ENCODE measurements at regions not wholly inside any gene's neighbourhood (a gene's known extent, or its start where the extent isn't known, plus 50 kb on each side); places are given as distances from the start of the nearest gene placed in this dataset.
A peak's percentile ranks its signal among the peaks of the same experiment; 100 is the strongest.

DNA sequence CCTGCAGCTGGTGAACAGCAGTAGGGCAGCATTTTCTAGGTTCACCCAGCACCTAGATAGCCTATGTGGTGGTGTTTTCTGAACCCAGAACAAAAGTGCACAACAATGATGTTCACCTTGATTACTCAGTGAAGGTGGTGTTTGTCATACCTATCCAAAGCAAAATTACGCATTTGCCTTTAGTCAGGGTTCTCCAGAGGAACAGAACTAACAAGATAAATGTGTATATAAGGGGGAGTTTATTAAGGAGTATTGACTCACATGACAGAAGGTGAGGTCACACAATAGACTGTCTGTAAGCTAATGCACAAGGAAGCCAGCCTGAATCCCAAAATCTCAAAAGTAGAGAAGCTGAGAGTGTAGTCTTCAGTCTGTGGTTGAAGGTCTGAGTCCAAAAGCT lies 85.9 kb upstream of the NLGN4Y start:
- Histone ChIP-seq H3K14ac (ENCODE audit: insufficient read length) (no peak overlapping the region), H2AK5ac (ENCODE audit: low read depth, low read length) (no peak overlapping the region), H3K9ac (replicated peaks in 1 of 4; ENCODE audit: extremely low read depth in 1 of 4, low read depth in 3 of 4, low read length in 3 of 4) (no peak overlapping the region), H3K79me2 (ENCODE audit: control insufficient read depth in 1 of 2, insufficient read depth in 2 of 2, low read length in 2 of 2) (no peaks in the 10 kb centered on the region), H3K27ac (ENCODE audit: low read depth, low read length) (no peak overlapping the region), H3K23ac (ENCODE audit: insufficient read length) (no peak overlapping the region), H3K4me2 (ENCODE audit: insufficient read depth in 1 of 2, low read depth in 2 of 2, low read length in 2 of 2) (no peak overlapping the region), H3K56ac (replicated peaks; ENCODE audit: insufficient read length, low read depth, low read length) (no peak overlapping the region), H4K20me1 (replicated peaks in 1 of 2; ENCODE audit: control insufficient read depth in 1 of 2, insufficient read depth in 2 of 2, low read length in 2 of 2) (no peaks in the 10 kb centered on the region), H2BK15ac (ENCODE audit: low read length) (no peak overlapping the region), H3K4me3 (ENCODE audit: extremely low read depth in 1 of 4, insufficient read depth in 2 of 4, low read depth in 3 of 4, low read length in 4 of 4) (no peak overlapping the region), H2BK20ac (ENCODE audit: low read length) (no peak overlapping the region), H4K5ac (ENCODE audit: insufficient read length, low read depth, low read length) (no peak overlapping the region), H3K18ac (ENCODE audit: extremely low read depth, low read length) (no peak overlapping the region), H3K4me1 (replicated peaks in 1 of 4; ENCODE audit: control insufficient read depth in 3 of 4, insufficient read depth in 4 of 4, low read length in 3 of 4) (no peaks in the 10 kb centered on the region), H2BK12ac (ENCODE audit: low read depth, low read length) (0 out of 2 replicates have a peak overlapping the region, but pooled peaks have one; percentile 9), H2BK120ac (replicated peaks; ENCODE audit: low read depth, low read length) (peak overlapping the region; percentile 22), H3K4ac (replicated peaks; ENCODE audit: insufficient read length, low read depth, low read length) (no peak overlapping the region), H4K91ac (replicated peaks; ENCODE audit: insufficient read length, low read length) (no peak overlapping the region), H2BK5ac (ENCODE audit: low read depth, low read length) (peak overlapping the region; percentile 56; the same call in 1 of the 2 replicates), H2AFZ (ENCODE audit: low read length) (no peak overlapping the region), H3K9me3 (ENCODE audit: insufficient read depth in 2 of 2, low read depth in 1 of 2, low read length in 1 of 2) (0 out of 4 replicates have a peak, but pooled peaks cover 0 to 7% of the 10 kb centered on the region in 2 experiments), H3K79me1 (ENCODE audit: low read depth, low read length) (no peaks in the 10 kb centered on the region), H4K8ac (ENCODE audit: extremely low read depth, insufficient read depth, low read length) (no peak overlapping the region), H3K36me3 (ENCODE audit: control insufficient read depth in 2 of 4, insufficient read depth in 4 of 4, low read length in 3 of 4) (no peaks in the 10 kb centered on the region), H3K27me3 (replicated peaks in 1 of 4; ENCODE audit: control insufficient read depth in 3 of 4, extremely low read depth in 1 of 4, insufficient read depth in 3 of 4, low read length in 3 of 4) (no peaks in the 10 kb centered on the region), H3K23me2 (ENCODE audit: low read depth, low read length) (no peaks in the 10 kb centered on the region)
- DNase-seq (ENCODE audit: low read depth in 1 of 2, low spot score in 2 of 2) (no peak), FAIRE-seq (peak; percentile 68)
- 100% methylated on average over 1 of the region's 1 CpG; no CpG with 5 or more reads in 1 of the 2 experiments for WGBS, 2 experiments (ENCODE audit: extremely low coverage in 1 of 2, insufficient coverage in 1 of 2, insufficient read length in 1 of 2, insufficient replicate concordance in 2 of 2, low coverage in 1 of 2, low lambda C conversion rate in 2 of 2, missing lambda C conversion rate in 1 of 2)
- CTCF ChIA-PET (ENCODE audit: partially characterized antibody), result no interaction called here
- POLR2A ChIA-PET (ENCODE audit: partially characterized antibody), result no interaction called here
- TF ChIP-seq RBBP5 (IDR thresholded peaks at IDR 0.05; ENCODE audit: borderline replicate concordance, low read depth, low read length) (no peak), PHF8 (conservative IDR thresholded peaks at IDR 0.05; ENCODE audit: low read depth, low read length) (no peak), HDAC2 (IDR thresholded peaks at IDR 0.05; ENCODE audit: borderline replicate concordance in 1 of 2, low read depth in 2 of 2, low read length in 2 of 2) (no peak), SP1 (IDR thresholded peaks at IDR 0.05; ENCODE audit: low read depth, low read length) (no peak), EGR1 (IDR thresholded peaks at IDR 0.05; ENCODE audit: borderline replicate concordance, low read depth, low read length) (no peak)
